ENCODE measurements at regions not wholly inside any gene's neighbourhood (a gene's known extent, or its start where the extent isn't known, plus 50 kb on each side); places are given as distances from the start of the nearest gene placed in this dataset.

- TF ChIP-seq, protein P1, sequence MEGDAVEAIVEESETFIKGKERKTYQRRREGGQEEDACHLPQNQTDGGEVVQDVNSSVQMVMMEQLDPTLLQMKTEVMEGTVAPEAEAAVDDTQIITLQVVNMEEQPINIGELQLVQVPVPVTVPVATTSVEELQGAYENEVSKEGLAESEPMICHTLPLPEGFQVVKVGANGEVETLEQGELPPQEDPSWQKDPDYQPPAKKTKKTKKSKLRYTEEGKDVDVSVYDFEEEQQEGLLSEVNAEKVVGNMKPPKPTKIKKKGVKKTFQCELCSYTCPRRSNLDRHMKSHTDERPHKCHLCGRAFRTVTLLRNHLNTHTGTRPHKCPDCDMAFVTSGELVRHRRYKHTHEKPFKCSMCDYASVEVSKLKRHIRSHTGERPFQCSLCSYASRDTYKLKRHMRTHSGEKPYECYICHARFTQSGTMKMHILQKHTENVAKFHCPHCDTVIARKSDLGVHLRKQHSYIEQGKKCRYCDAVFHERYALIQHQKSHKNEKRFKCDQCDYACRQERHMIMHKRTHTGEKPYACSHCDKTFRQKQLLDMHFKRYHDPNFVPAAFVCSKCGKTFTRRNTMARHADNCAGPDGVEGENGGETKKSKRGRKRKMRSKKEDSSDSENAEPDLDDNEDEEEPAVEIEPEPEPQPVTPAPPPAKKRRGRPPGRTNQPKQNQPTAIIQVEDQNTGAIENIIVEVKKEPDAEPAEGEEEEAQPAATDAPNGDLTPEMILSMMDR (optimal IDR thresholded peaks at IDR 0.05 in 1 of 3, IDR thresholded peaks at IDR 0.05 in 1 of 3, conservative IDR thresholded peaks at IDR 0.05 in 1 of 3; ENCODE audit: extremely low read depth in 1 of 3, insufficient read depth in 2 of 3, low read length in 3 of 3) = no peak
- no peak for TF ChIP-seq EZH2 (IDR thresholded peaks at IDR 0.05; ENCODE audit: low read length)
Measured at GRCh38 chr7:19215412-19215811, 70.2 kb upstream of the FERD3L start.
